Small intestine (tissue), 7 donors: ENCODE measurements at regions not wholly inside any gene's neighbourhood (a gene's known extent, or its start where the extent isn't known, plus 50 kb on each side); places are given as distances from the start of the nearest gene placed in this dataset.
"Not testable (repeated sequence)": the region's sequence is repeated elsewhere in the genome, so short reads cannot be mapped to it uniquely, and the experiment has no call there.

ENCODE experiments used
- DNase-seq, 2 donors: peaks; one replicate each; pipeline versions ENCODE4 v3.0.0 to v3.0.0-alpha.2; 2013
- FAIRE-seq: peaks from 2 replicates; lab custom pipeline; 2012; peaks lifted over from hg19 to GRCh38; lab: Jason Lieb, UNC
- H3K27ac ChIP-seq, 3 donors: one replicate each; pipeline ENCODE4 v1.5.1; 2013; ENCODE audit warnings: low read length in 2 of 3, mild to moderate bottlenecking in 2 of 3, control low read depth in 1 of 3, inconsistent platforms in 1 of 3, low read depth in 1 of 3, moderate library complexity in 1 of 3
- H3K27me3 ChIP-seq, 3 donors: one replicate each; pipeline ENCODE4 v1.6.1; 2013; ENCODE audit warnings: low read length in 3 of 3, inconsistent platforms in 1 of 3; ENCODE audit not compliant: control insufficient read depth in 3 of 3, insufficient read depth in 3 of 3
- H3K36me3 ChIP-seq, 3 donors: one replicate each; pipeline ENCODE4 v1.6.1; 2013; ENCODE audit warnings: low read length in 3 of 3, inconsistent platforms in 1 of 3, low read depth in 1 of 3, mild to moderate bottlenecking in 1 of 3, moderate library complexity in 1 of 3; ENCODE audit not compliant: control insufficient read depth in 3 of 3, insufficient read depth in 2 of 3
- H3K4me1 ChIP-seq, 3 donors: one replicate each; pipeline ENCODE4 v1.6.1; 2013; ENCODE audit warnings: low read length in 2 of 3, inconsistent platforms in 1 of 3, low read depth in 1 of 3, mild to moderate bottlenecking in 1 of 3, moderate library complexity in 1 of 3; ENCODE audit not compliant: control insufficient read depth in 3 of 3, insufficient read depth in 2 of 3
- H3K4me3 ChIP-seq, 3 donors: one replicate each; pipeline ENCODE4 v1.5.1; 2013; ENCODE audit warnings: low read length in 3 of 3, control low read depth in 1 of 3, inconsistent platforms in 1 of 3, low read depth in 1 of 3, mild to moderate bottlenecking in 1 of 3, moderate library complexity in 1 of 3
- H3K9me3 ChIP-seq, 2 donors: one replicate each; pipeline ENCODE4 v1.6.1; 2013; ENCODE audit warnings: low read depth in 1 of 2, low read length in 1 of 2; ENCODE audit not compliant: control insufficient read depth in 2 of 2, insufficient read depth in 1 of 2
- WGBS, 3 donors: extraction: QIAGEN DNeasy Blood & Tissue Kit; methylation state at CpG; one replicate each; pipeline ENCODE4 v1.1.7; 2013; 5-methylcytosine and 5-hydroxymethylcytosine counted together
- donor health status: healthy with polysubstance abuse.
- donor health status: control.
- donor health status: control.
- donor health status: Bipolar disorder and iron deficiency.
- donor health status: healthy.

- H3K4me1 ChIP-seq, H3K27ac ChIP-seq, H3K9me3 ChIP-seq, FAIRE-seq, H3K36me3 ChIP-seq, DNase-seq, H3K27me3 ChIP-seq, H3K4me3 ChIP-seq: not testable (repeated sequence)
- 87 to 91% (median 90%) methylated on average over 8 of the region's 8 CpGs for WGBS, 3 donors
Measured at GRCh38 chr17:20868662-20869007, 174.2 kb downstream of the USP22 start.

- not testable (repeated sequence) for H3K4me1 ChIP-seq, FAIRE-seq, H3K9me3 ChIP-seq, H3K4me3 ChIP-seq, DNase-seq, H3K36me3 ChIP-seq, H3K27me3 ChIP-seq, H3K27ac ChIP-seq
- 76 to 79% (median 78%) methylated on average over 4 of the region's 4 CpGs for WGBS, 3 donors
Measured at GRCh38 chr17:20873173-20873572, 169.6 kb downstream of the USP22 start.

DNA sequence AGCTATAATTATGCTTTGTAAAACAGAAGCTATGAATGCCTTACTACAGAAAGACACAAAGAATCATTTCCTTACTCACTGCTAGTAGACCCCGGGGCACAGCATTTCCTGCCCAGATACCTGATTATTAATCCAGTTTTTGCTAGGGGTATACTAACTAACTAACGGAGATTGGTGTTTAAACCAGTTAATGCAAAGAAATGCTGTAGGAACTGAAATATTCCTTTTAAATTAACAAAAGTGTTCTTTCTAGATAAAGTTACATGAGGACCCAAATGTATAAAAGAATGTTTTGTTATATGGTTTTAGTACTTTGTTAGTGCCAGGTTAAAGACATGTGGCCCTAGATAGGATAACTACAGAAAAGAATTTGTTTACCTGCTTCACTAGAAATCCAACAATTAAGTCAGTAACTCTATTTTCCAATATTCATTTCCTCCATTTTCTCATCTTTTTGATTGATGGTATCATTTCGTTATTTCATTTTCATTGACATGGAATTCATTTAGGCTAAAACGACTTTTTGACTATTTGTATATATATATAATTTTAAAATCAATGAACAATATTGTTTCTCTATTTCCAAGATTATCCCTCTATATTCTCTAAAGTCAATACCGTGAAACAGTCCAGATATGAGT is 169.0 kb downstream of the USP22 start:
- H3K4me1 ChIP-seq, H3K27ac ChIP-seq, DNase-seq, H3K27me3 ChIP-seq, FAIRE-seq, H3K36me3 ChIP-seq, H3K9me3 ChIP-seq, H3K4me3 ChIP-seq: not testable (repeated sequence)
- 73 to 77% (median 75%) methylated on average over 5 of the region's 5 CpGs for WGBS, 3 donors

DNA sequence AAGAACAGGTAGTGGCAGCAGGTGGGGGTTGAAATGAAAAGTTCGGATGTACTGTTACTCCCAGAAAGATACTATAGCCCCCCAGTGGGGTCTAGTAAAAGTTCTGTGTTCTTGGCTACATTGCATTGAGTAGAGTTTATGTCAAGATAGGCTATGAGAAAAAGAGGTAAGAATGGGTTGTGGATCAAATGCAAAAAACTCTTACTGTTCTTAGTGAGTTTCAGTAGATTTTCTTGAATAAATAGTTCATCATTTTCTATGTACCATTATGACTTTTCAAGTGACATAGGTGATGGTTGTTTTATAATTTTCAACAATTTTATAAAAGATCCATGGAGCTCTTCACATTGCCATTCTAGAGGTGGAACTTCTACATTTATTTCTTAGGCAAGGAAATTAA is 165.4 kb downstream of the USP22 start:
- FAIRE-seq, DNase-seq, H3K4me1 ChIP-seq, H3K36me3 ChIP-seq, H3K9me3 ChIP-seq, H3K4me3 ChIP-seq, H3K27me3 ChIP-seq, H3K27ac ChIP-seq: not testable (repeated sequence)
- 59 to 85% (median 67%) methylated on average over 1 of the region's 1 CpG for WGBS, 3 donors

DNA sequence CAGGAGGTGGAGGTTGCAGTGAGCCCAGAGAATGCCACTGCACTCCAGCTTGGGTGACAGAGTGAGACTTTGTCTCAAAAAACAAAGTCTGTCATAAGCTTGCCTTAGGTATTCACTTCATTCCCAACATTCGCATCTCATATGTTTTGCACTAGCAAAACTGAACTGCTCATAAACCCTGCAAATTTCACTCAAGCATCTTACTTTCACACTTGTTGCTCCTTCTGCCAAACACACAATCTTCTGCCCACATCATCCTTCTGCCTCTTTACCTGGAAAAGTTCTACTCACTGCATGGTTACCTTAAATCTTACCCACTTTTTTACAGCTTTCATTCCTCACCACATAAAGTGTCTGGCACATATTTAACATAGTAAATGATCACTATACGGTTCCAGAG is 152.5 kb downstream of the USP22 start:
- no peak overlapping the region for H3K27ac ChIP-seq
- no peaks in the 10 kb centered on the region for H3K4me1 ChIP-seq
- no peaks in the 10 kb centered on the region for H3K9me3 ChIP-seq
- no peaks in the 10 kb centered on the region for H3K36me3 ChIP-seq
- 67 to 78% (median 70%) methylated on average over 2 of the region's 2 CpGs for WGBS, 3 donors
- no peaks in the 10 kb centered on the region for H3K27me3 ChIP-seq
- no peak for FAIRE-seq
- DNase-seq, result no peak
- H3K4me3 ChIP-seq, result no peak overlapping the region

GRCh38 chr17:20895426-20895825 is 147.4 kb downstream of the USP22 start:
- H3K9me3 ChIP-seq, H3K27me3 ChIP-seq, DNase-seq, H3K36me3 ChIP-seq, FAIRE-seq, H3K4me1 ChIP-seq, H3K4me3 ChIP-seq, H3K27ac ChIP-seq: not testable (repeated sequence)
- WGBS, 3 donors, result 88 to 93% (median 91%) methylated on average over 8 to 18 of the region's 18 CpGs

DNA sequence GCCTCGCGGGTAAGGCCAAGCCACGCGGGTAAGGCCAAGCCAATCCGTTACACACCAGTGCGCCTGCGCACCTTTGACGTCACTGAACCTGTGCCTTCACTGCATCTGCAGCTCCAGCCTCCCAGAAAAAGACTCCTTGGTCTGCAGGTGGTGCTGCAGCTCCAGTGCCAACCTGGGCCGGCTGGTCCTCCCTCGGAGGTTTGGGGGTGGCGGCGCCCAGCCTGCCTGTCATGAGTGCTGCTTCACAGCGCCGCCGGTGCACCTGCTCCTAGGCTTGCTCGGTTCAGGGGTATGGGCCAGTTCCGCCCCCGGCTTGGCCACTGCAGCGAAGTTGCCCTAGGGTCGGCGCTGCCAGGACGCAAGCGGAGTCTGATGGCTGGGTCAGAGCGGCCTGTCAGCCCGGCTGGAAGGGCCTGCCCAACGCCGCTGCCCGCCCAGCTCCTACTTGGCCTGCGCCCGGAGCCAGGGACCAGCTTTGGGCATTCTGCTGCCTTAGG is 146.6 kb downstream of the USP22 start:
- H3K4me3 ChIP-seq, result no peak overlapping the region
- DNase-seq (peak in 1 of 2 donors; percentile 7), FAIRE-seq (no peak)
- no peaks in the 10 kb centered on the region for H3K9me3 ChIP-seq
- no peak overlapping the region for H3K27ac ChIP-seq
- H3K27me3 ChIP-seq, result no peaks in the 10 kb centered on the region
- H3K4me1 ChIP-seq, result no peaks in the 10 kb centered on the region
- WGBS, 3 donors, result 59 to 78% (median 62%) methylated on average over 30 of the region's 30 CpGs
- H3K36me3 ChIP-seq, result no peaks in the 10 kb centered on the region

DNA sequence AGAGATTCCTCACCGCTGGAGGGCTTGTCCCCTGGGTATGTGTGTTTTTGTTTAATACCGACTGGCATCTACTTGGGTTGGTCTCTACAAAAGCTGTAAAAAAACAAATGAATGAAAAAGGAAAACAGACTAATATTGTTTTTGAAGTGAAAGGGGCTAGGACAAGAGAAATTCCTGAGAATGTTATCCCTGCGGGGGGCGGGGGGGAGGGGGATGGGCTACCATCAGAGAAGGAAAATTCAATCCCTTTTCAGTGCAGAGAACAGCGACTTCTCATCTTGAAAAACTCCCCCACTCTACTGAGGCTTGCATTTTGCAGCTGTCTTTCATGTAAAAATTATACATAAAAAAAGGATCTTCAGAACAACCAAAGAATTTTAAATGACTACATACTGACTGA is 144.1 kb downstream of the USP22 start:
- H3K9me3 ChIP-seq, H3K36me3 ChIP-seq, H3K4me3 ChIP-seq, FAIRE-seq, H3K27ac ChIP-seq, H3K27me3 ChIP-seq, DNase-seq, H3K4me1 ChIP-seq: not testable (repeated sequence)
- WGBS, 3 donors, result 48 to 65% (median 51%) methylated on average over 5 of the region's 5 CpGs

- H3K36me3 ChIP-seq, H3K9me3 ChIP-seq, H3K27me3 ChIP-seq, FAIRE-seq, H3K27ac ChIP-seq, H3K4me1 ChIP-seq, DNase-seq, H3K4me3 ChIP-seq: not testable (repeated sequence)
- WGBS, 3 donors, result 27 to 34% (median 32%) methylated on average over 17 of the region's 17 CpGs
Measured at GRCh38 chr17:20902496-20902895, 140.3 kb downstream of the USP22 start.
